Fibroblast of skin of right biceps (primary cell): ENCODE measurements at regions not wholly inside any gene's neighbourhood (a gene's known extent, or its start where the extent isn't known, plus 50 kb on each side); places are given as distances from the start of the nearest gene placed in this dataset.
"Not testable (repeated sequence)": the region's sequence is repeated elsewhere in the genome, so short reads cannot be mapped to it uniquely, and the experiment has no call there.

Experiments used
- DNase-seq: peaks from one replicate; pipeline ENCODE4 v3.0.0-alpha.2; 2013

DNA sequence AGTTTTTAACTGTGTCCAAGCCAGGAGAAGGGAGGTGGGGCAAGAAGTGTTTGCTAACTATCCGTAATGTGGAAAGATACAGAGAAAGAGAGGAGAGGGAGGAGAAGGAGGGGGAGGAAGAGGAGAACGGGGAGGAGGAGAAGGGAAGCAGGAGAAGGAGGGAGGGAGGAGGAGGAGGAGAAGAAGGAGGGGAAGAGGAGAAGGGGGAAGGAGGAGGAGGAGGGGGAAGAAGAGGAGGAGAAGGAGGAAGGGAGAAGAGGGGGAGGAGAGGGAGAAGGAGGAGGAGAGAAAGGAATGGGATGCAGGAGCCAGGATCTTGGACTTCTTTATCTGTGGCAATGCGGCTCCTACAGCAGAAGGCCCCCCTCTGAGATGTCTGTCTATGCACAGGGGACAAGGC, 510.3 kb upstream of the CCDC196 start:
- DNase-seq, result no peak

DNA sequence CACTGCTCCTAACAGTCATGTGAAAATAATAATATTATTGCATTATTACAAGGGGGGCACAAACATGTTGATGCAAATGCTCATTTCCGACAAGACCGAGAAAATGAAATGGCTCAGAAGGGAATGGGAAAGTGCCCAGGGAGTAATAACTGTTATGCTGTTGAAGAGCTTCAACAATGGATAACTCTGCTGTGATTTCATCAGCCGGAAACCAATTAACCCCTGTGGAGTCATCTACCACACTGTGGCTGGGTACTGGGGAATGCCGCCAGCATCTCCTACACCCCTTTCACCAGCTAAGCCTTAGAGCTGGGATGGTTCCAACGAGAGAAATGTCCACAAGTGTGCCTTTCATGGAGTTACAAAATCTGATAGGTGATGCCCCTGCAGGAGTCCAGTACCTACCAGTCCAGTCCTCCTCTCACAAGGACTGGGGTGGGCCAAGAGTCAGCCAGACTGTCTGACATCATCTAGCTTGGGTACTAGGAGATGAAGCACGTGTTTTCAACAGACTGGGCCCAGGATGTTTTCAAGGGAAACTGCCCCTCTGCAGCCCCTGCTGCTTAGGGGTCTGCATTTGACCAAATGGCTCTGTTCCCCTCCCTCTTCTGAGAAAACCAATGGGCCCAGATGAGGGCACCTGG, 509.3 kb upstream of the CCDC196 start:
- peak; percentile 52 for DNase-seq

GRCh38 chr14:65981192-65981843, 504.9 kb upstream of the CCDC196 start:
- DNase-seq, result no peak

DNA sequence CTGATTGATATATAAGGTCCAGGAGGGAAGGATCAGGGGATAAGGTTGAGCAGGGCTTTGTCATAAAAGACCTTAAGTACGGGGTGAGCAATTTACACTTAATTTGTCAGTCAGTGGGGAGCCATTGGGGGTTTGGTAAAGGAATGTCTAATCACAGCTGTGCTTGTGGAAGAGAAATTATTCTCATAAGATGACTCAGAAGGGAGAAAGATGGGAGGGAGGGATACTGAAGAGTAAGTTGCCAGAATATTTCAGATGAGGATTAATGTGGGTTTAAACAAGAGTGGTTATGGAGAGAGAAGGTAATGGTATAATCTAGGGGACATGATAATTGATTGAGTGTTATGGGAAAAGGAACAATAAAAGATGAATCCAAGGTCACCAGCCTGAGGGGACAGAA, 500.1 kb upstream of the CCDC196 start:
- DNase-seq, result peak; percentile 65

GRCh38 chr14:65989981-65990380, 496.2 kb upstream of the CCDC196 start:
- DNase-seq, result no peak

GRCh38 chr14:65991104-65991503, 495.1 kb upstream of the CCDC196 start:
- no peak for DNase-seq

DNA sequence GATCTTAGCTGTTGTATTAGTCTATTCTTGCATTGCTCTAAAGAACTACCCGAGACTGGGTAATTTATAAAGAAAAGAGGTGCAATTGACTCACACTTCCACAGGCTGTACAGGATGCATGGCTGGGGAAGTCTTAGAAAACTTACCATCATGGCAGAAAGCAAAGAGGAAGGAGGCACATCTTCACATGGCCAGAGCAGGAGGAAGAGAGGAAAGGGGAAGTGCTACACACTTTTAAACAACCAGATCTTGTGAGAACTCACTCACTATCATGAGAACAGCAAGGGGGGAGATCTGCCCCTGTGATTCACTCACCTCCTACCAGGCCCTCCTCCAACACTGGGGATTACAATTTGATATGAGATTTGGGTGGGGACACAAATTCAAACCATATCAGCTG, 494.2 kb upstream of the CCDC196 start:
- not testable (repeated sequence) for DNase-seq

- DNase-seq, result no peak
Measured at GRCh38 chr14:65993103-65993502, 493.1 kb upstream of the CCDC196 start.

DNA sequence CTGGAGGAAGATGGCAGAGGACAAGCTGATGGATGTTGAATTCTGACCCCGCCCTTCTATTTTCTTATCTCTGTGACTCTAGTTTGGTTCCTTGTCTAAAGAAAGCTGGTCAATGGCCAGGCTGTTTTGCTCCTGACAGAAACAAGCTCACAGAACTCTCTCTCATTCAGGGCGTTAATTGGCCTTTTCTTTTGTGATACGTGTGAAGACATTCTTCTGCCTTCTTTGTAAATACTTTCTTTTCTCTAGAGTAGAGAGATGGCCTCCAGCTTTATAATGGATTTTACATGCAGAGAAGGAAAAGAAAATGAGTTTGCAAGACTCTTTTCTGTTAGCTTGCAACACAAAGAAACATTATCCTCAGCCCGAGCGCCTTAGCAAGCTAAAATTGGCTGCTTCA, 492.2 kb upstream of the CCDC196 start:
- DNase-seq, result no peak

GRCh38 chr14:65997347-65997746, 488.8 kb upstream of the CCDC196 start:
- DNase-seq, result no peak

- no peak for DNase-seq
Measured at GRCh38 chr14:65999865-66000264, 486.3 kb upstream of the CCDC196 start.

- no peak for DNase-seq
Measured at GRCh38 chr14:66000766-66001165, 485.4 kb upstream of the CCDC196 start.

GRCh38 chr14:66001356-66001755, 484.8 kb upstream of the CCDC196 start:
- no peak for DNase-seq

DNA sequence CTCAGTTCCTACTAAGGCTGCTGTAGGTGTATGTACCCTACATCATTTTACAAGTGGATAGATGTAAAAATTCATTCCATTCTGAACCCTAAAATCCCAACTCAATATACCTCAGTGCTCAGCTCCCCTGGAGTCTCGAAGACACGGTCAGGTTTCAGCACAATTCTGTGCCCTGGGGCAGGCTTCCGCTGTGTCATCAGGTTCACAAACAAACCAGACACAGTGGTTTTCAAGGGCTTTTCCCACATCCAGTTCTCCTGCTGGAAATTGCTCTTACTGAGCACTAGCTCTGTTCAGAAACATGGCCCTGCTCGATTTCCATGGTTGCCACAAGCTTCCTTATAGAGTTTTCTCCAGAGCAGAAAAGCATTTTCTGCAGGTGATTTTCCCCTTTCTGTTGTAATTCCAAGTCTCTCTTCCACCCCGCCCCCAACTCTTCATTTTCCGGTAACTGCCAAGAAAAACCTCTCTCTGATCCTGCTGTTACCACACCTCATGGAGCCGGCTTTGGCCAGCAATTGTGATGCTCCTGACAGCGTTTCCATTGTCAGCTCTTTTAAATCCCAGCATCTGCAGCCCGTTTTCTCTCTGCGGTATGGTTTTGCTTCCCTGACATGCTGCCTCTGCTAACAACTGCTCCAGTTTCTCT, 483.0 kb upstream of the CCDC196 start:
- no peak for DNase-seq

GRCh38 chr14:66005900-66006434, 480.2 kb upstream of the CCDC196 start:
- DNase-seq, result no peak

DNA sequence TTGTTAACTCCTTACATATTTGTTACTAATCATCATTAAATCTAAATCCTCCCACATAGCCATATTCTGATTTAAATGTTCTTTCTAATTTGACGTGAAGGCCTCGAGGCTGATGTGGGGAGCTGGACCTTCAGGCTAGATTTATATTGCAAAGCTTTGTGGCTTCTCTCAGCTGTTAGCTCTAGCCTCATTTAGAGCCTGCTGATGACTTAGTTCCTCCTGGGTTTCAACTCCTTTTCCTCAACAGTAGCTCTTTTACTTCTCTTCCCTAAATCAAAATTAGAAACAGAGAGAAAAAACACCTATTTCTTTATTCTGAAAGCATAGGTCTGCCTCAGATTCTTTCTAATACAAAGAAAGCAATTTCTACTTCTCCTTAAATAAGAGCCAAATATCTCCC, 477.5 kb upstream of the CCDC196 start:
- DNase-seq, result no peak

DNA sequence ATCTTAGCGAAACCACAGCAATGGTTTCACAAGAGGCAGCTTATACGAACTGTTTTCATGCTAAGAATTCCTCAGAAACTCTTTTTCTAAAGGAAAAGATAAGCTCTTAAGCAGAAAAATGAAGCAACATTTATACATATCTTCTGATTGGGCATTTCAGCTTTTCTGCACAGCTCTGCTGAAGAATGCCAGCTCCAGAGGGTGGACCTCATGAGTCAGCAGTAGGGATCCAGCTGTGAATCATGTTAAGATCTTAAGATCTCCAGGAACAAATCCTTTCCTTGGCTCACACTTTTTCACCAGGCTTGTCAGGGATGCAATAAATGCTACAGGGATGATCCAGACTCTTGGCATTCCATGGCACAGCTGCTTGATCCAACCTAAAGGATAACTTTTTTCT, 477.1 kb upstream of the CCDC196 start:
- DNase-seq, result peak; percentile 80

- no peak for DNase-seq
Measured at GRCh38 chr14:66010695-66011094, 475.5 kb upstream of the CCDC196 start.

- DNase-seq, result no peak
Measured at GRCh38 chr14:66011855-66012254, 474.3 kb upstream of the CCDC196 start.

GRCh38 chr14:66013607-66014006, 472.6 kb upstream of the CCDC196 start:
- DNase-seq, result not testable (repeated sequence)

- DNase-seq, result no peak
Measured at GRCh38 chr14:66015071-66015780, 470.9 kb upstream of the CCDC196 start.

GRCh38 chr14:66017927-66018326, 468.2 kb upstream of the CCDC196 start:
- DNase-seq, result no peak

DNA sequence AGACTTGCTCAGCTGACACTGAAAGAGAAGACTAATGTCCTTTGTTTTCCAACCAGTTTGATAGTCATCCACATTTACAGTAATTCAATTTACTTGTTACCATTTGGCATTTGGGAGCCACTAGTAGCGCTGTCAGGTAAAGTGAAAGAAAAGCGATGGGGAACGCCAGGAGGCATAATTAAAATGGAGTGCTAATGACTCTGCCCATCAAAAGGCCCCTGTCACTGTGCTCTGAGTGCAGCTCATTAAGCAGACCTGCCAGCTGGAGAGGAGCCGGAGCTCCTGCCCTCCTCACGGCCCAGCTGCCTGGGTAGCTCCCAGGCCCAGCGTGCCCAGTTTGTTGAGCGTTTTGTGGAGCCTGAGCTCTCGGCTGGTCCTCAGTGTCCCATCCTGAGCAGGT, 463.6 kb upstream of the CCDC196 start:
- DNase-seq, result no peak

GRCh38 chr14:66025779-66026178, 460.4 kb upstream of the CCDC196 start:
- DNase-seq, result no peak
